ENCODE measurements at regions not wholly inside any gene's neighbourhood (a gene's known extent, or its start where the extent isn't known, plus 50 kb on each side); places are given as distances from the start of the nearest gene placed in this dataset.
A peak's percentile ranks its signal among the peaks of the same experiment; 100 is the strongest.

GRCh38 chr2:217725409-217725808 is 277.4 kb downstream of the TNS1 start:
- no peak for TF ChIP-seq CTCF (conservative IDR thresholded peaks at IDR 0.05; ENCODE audit: control insufficient read depth, insufficient read depth, low read depth, low read length)
- H3K4me3 ChIP-seq (ENCODE audit: control insufficient read depth, low read depth, low read length), result no peak overlapping the region
- DNase-seq (ENCODE audit: low read depth), result no peak

- DNase-seq (ENCODE audit: low read depth), result no peak
- no peak overlapping the region for H3K4me3 ChIP-seq (ENCODE audit: control insufficient read depth, low read depth, low read length)
- TF ChIP-seq CTCF (conservative IDR thresholded peaks at IDR 0.05; ENCODE audit: control insufficient read depth, insufficient read depth, low read depth, low read length), result no peak
Observed at GRCh38 chr2:217724471-217724870, 278.3 kb downstream of the TNS1 start.

- H3K4me3 ChIP-seq (ENCODE audit: control insufficient read depth, low read depth, low read length), result no peak overlapping the region
- DNase-seq (ENCODE audit: low read depth), result no peak
- no peak for TF ChIP-seq CTCF (conservative IDR thresholded peaks at IDR 0.05; ENCODE audit: control insufficient read depth, insufficient read depth, low read depth, low read length)
Observed at GRCh38 chr2:217723981-217724380, 278.8 kb downstream of the TNS1 start.

- H3K4me3 ChIP-seq (ENCODE audit: control insufficient read depth, low read depth, low read length), result no peak overlapping the region
- peak; percentile 77 for DNase-seq (ENCODE audit: low read depth)
- TF ChIP-seq CTCF (conservative IDR thresholded peaks at IDR 0.05; ENCODE audit: control insufficient read depth, insufficient read depth, low read depth, low read length), result no peak
Observed at GRCh38 chr2:217722883-217723472, 279.8 kb downstream of the TNS1 start.

GRCh38 chr2:217717646-217718045 is 285.1 kb downstream of the TNS1 start:
- H3K4me3 ChIP-seq (ENCODE audit: control insufficient read depth, low read depth, low read length), result no peak overlapping the region
- TF ChIP-seq CTCF (conservative IDR thresholded peaks at IDR 0.05; ENCODE audit: control insufficient read depth, insufficient read depth, low read depth, low read length), result no peak
- no peak for DNase-seq (ENCODE audit: low read depth)

GRCh38 chr2:217715484-217715883 is 287.3 kb downstream of the TNS1 start:
- no peak overlapping the region for H3K4me3 ChIP-seq (ENCODE audit: control insufficient read depth, low read depth, low read length)
- TF ChIP-seq CTCF (conservative IDR thresholded peaks at IDR 0.05; ENCODE audit: control insufficient read depth, insufficient read depth, low read depth, low read length), result no peak
- no peak for DNase-seq (ENCODE audit: low read depth)

- H3K4me3 ChIP-seq (ENCODE audit: control insufficient read depth, low read depth, low read length), result no peak overlapping the region
- TF ChIP-seq CTCF (conservative IDR thresholded peaks at IDR 0.05; ENCODE audit: control insufficient read depth, insufficient read depth, low read depth, low read length), result no peak
- DNase-seq (ENCODE audit: low read depth), result no peak
Observed at GRCh38 chr2:217714287-217714751, 288.5 kb downstream of the TNS1 start.
